ENCODE measurements at regions not wholly inside any gene's neighbourhood (a gene's known extent, or its start where the extent isn't known, plus 50 kb on each side); places are given as distances from the start of the nearest gene placed in this dataset.

DNA sequence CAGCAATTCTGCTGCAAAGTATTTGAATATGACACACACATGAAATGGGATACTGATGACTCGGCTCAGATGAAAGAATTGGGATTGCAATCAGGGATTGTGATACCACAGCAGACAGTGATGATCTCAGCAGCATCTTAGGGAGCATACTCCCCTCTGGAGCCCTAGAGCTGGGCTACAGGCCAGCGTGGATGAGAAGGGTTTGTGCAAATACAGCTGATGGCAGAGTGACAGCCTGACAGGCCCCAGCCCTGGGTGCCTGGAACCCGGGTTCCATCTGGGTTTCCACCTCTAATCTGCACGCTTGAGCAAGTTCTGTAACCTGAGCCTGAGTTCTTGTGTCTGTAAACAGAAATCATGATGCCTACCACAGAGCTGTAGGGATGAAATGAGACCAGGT, 418.0 kb downstream of the LRATD1 start:
- no peak for FAIRE-seq
- no peak for DNase-seq (ENCODE audit: insufficient read length)
- TF ChIP-seq POLR2A (IDR thresholded peaks at IDR 0.05; ENCODE audit: low read depth, low read length) = no peak
- no peak for TF ChIP-seq TAF1 (IDR thresholded peaks at IDR 0.05; ENCODE audit: borderline replicate concordance, low read depth, low read length)
- TF ChIP-seq POLR2AphosphoS5 (IDR thresholded peaks at IDR 0.05; ENCODE audit: low read depth, low read length) = no peak

DNA sequence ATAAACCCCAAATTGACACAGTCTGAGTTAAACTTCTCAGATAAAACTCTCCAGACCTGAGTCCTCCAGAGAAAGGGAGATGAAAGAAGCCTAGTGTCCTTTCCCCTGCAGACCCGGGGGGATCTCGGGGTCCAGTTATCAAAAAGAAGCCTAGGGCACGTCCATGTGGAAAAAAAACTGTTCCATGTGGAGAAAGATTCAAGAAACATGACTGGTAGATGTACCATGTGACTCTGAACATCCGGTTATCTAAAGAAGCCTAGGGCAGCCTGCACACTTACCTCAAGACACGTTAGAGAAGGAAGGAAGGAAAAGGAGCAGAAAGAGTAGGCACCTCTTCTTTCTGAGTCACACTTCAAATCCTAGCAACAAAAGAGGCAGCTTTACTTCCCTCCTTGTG, 421.0 kb downstream of the LRATD1 start:
- no peak for TF ChIP-seq POLR2AphosphoS5 (IDR thresholded peaks at IDR 0.05; ENCODE audit: low read depth, low read length)
- TF ChIP-seq TAF1 (IDR thresholded peaks at IDR 0.05; ENCODE audit: borderline replicate concordance, low read depth, low read length) = no peak
- no peak for TF ChIP-seq POLR2A (IDR thresholded peaks at IDR 0.05; ENCODE audit: low read depth, low read length)
- DNase-seq (ENCODE audit: insufficient read length) (no peak), FAIRE-seq (no peak)

DNA sequence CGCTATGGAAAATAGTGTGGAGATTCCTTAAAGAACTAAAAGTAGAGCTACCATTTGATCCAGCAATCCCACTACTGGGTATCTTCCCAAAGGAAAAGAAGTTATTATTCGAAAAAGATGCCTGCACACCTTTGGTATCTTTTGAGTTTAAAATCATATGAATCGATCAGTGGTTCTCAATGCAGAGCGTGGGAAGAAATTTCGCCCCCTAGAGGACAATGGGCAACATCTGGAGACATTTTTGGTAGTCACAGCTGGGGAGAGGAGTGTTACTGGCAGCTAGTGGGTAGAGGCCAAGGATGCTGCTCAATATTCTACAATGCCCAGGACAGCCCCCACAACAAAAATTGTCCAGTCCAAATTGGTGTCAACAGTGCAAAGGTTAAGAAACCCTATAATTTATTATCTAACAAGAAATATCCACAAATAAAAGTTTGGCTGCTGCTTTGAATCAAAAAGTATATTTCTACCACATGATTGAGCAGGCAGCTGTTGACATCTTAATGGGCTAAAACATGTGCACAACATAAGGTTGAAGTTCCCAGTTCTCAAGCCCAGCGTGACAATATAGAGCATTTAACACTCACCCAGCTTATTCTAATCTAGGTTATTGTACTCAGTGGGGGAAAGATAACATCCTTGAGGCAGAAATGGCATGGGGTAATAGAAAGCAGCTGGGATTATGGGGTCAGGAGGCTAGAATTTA, 425.7 kb downstream of the LRATD1 start:
- FAIRE-seq = no peak
- no peak for DNase-seq (ENCODE audit: insufficient read length)

DNA sequence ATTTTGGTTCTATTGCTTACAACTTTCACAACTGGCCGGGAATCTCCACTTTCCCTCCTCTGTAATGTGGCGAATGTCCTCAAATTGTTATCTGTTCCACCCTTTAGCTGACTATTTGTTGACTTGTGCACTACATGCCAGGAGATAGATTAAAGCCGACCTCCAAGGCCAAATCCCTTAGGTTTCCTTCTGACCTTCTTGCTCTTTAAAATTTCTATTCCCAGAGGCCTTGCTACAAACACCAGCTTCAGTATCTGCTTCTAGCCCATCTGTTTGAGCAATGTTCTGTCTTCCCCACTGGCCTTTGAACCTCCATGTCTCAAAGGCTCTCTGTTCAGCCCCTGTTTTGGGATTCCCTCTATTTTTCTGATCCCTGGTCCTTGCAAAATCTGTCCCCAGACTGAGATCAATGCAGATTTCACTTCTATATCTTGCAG, 426.2 kb downstream of the LRATD1 start:
- DNase-seq (ENCODE audit: insufficient read length) = no peak
- no peak for FAIRE-seq

More for the DNA sequence above, 425.7 kb downstream of the LRATD1 start:
- no peak for TF ChIP-seq POLR2AphosphoS5 (IDR thresholded peaks at IDR 0.05; ENCODE audit: low read depth, low read length)

DNA sequence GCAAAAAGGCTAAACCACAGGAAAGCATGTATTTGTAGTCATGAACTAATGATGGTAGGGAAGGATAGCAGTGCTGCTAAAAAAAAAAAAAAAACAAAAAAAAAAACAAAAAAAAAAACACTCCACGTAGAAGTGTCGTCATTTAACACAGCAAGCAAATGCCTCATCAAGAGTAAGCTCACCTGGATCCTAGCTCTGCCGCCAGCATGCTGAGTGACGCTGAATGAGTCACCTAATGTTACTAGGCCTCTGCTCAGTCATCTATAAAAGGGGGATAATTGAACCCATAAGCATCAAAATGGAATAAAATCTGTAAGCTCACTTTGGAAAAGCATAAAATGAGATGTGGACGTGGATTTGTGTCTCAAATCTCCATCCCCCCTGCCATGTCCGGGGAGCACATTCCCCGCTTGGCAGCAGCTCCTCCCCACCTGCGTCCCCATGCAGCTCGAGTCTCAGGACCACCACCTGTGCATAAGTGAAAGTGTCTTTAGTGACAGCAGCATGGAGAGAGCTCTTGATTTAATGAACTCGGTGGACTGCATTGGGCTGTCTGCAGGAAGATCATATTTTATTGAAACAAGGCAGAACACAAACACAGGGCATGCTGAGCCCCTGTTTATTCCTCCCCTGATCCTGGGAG, 427.5 kb downstream of the LRATD1 start:
- DNase-seq (ENCODE audit: insufficient read length) (no peak), FAIRE-seq (no peak)
- no peak for TF ChIP-seq TAF1 (IDR thresholded peaks at IDR 0.05; ENCODE audit: borderline replicate concordance, low read depth, low read length)
- TF ChIP-seq POLR2AphosphoS5 (IDR thresholded peaks at IDR 0.05; ENCODE audit: low read depth, low read length) = no peak
- no peak for TF ChIP-seq POLR2A (IDR thresholded peaks at IDR 0.05; ENCODE audit: low read depth, low read length)

More for the DNA sequence above, 426.2 kb downstream of the LRATD1 start:
- no peak for TF ChIP-seq POLR2A (IDR thresholded peaks at IDR 0.05; ENCODE audit: low read depth, low read length)
- no peak for TF ChIP-seq TAF1 (IDR thresholded peaks at IDR 0.05; ENCODE audit: borderline replicate concordance, low read depth, low read length)
- TF ChIP-seq POLR2AphosphoS5 (IDR thresholded peaks at IDR 0.05; ENCODE audit: low read depth, low read length) = no peak

DNA sequence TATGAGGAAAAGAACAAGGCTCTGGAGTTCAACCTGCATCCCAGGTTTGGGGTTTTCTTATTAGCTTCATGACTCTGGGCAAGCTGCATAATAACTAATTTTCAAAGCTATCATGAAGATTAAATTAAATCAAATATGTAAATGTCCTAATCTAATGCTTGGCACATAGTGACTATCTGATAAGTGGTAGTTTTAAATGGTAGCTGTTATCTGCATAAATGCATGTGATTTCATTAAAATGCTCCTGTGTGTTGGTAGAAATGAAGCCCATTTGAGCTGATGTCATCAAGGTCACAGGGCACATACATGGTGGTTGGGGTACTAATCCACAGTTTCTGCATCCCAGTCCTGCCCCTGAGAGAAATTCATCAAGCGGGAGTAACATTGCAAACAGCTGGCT, 428.8 kb downstream of the LRATD1 start:
- DNase-seq (ENCODE audit: insufficient read length) (no peak), FAIRE-seq (no peak)
- TF ChIP-seq POLR2AphosphoS5 (IDR thresholded peaks at IDR 0.05; ENCODE audit: low read depth, low read length) = no peak
- TF ChIP-seq TAF1 (IDR thresholded peaks at IDR 0.05; ENCODE audit: borderline replicate concordance, low read depth, low read length) = no peak
- TF ChIP-seq POLR2A (IDR thresholded peaks at IDR 0.05; ENCODE audit: low read depth, low read length) = no peak

DNA sequence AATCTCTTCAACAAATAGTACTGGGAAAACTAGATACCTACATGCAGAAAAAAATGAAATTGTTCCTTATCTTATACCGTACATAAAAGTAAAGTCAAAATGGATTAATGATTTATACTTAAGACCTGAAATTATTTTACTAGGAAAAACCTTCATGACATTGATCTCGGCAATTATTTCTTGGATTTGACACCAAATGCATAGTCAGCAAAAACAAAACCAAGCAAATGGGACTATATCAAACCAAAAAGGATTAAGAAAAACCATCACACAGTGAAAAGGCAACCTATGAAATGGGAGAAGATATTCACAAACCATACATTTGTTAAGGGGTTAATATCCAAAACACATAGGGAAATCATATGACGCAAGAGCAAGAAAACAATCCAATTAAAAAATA, 433.6 kb downstream of the LRATD1 start:
- DNase-seq (ENCODE audit: insufficient read length) (no peak), FAIRE-seq (no peak)
- TF ChIP-seq TAF1 (IDR thresholded peaks at IDR 0.05; ENCODE audit: borderline replicate concordance, low read depth, low read length) = no peak

DNA sequence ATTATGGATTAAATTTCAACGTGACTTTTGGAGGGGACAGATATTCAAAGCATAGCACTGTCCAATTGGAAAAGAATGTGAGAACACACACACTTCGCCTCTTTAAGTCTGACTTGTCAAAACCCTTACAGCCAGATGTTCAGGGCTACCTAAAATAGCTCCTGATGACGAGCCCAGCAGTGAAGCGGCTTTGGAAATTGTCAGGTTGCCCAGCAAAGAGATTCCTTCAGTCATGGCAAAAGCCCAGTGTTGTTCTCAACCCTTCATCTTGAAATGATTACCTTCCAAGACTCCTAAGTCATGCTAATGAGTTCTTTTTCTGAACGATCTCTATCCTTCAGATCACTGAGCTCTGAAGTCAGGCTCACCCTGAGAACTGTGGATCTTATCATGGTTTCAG, 436.6 kb downstream of the LRATD1 start:
- no peak for DNase-seq (ENCODE audit: insufficient read length)
- no peak for TF ChIP-seq POLR2A (IDR thresholded peaks at IDR 0.05; ENCODE audit: low read depth, low read length)
- no peak for TF ChIP-seq TAF1 (IDR thresholded peaks at IDR 0.05; ENCODE audit: borderline replicate concordance, low read depth, low read length)
- no peak for TF ChIP-seq POLR2AphosphoS5 (IDR thresholded peaks at IDR 0.05; ENCODE audit: low read depth, low read length)
- FAIRE-seq = no peak

DNA sequence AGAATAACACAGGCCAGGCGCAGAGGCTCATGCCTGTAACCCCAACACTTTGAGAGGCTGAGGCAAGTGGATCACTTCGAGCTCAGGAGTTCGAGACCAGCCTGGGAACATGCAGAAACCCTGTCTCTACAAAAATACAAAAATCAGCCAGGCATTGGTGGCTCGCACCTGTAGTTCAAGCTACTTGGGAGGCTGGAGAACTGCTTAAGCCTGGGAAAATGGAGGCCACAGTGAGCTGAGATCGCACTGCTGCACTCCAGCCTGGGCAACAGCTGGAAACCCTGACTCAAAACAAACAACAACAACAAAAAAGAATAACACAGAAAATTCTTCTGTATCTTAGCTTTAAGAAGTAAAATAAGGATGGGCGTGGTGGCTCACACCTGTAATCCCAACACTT, 440.3 kb downstream of the LRATD1 start:
- no peak for DNase-seq (ENCODE audit: insufficient read length)
- TF ChIP-seq TAF1 (IDR thresholded peaks at IDR 0.05; ENCODE audit: borderline replicate concordance, low read depth, low read length) = no peak
- no peak for TF ChIP-seq POLR2AphosphoS5 (IDR thresholded peaks at IDR 0.05; ENCODE audit: low read depth, low read length)
- no peak for TF ChIP-seq POLR2A (IDR thresholded peaks at IDR 0.05; ENCODE audit: low read depth, low read length)
- FAIRE-seq = no peak

DNA sequence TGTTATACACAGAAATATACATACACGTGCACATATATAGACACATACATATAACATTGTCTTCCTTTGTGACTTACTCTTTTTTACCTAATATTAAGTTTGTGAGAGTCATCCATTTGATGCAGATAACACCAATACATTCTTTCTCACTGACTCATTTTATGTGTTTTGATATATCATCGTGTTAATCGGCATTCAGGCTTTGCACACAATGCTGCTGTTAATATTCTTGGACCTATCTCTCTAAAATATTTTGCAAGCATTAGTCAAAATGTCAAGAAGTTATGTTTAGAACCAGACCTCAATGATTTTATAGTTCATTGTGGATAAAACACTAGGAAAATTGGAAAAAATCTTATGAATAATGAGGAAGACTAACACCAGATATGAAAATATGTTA, 441.1 kb downstream of the LRATD1 start:
- TF ChIP-seq TAF1 (IDR thresholded peaks at IDR 0.05; ENCODE audit: borderline replicate concordance, low read depth, low read length) = no peak
- no peak for TF ChIP-seq POLR2A (IDR thresholded peaks at IDR 0.05; ENCODE audit: low read depth, low read length)
- no peak for TF ChIP-seq POLR2AphosphoS5 (IDR thresholded peaks at IDR 0.05; ENCODE audit: low read depth, low read length)
- FAIRE-seq = no peak
- DNase-seq (ENCODE audit: insufficient read length) = no peak

DNA sequence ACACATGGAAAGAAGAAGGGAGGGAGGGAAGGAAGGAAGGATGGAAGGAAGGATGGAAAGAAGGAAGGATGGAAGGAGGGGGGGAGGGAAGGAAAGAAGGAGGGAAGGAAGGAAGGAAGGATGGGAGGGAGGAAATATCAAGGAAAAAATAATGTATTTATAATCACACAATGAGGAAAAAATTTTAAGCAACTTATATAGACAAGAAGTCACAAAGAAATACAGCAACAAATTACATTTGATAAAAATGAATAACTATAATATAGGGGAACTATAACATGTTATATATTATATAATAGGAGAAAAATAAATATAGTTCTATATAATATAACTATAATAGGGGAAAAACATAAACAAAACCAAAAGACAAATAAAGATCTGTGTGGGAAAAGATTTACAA, 441.8 kb downstream of the LRATD1 start:
- no peak for FAIRE-seq
- TF ChIP-seq TAF1 (IDR thresholded peaks at IDR 0.05; ENCODE audit: borderline replicate concordance, low read depth, low read length) = no peak
- no peak for TF ChIP-seq POLR2A (IDR thresholded peaks at IDR 0.05; ENCODE audit: low read depth, low read length)
- TF ChIP-seq POLR2AphosphoS5 (IDR thresholded peaks at IDR 0.05; ENCODE audit: low read depth, low read length) = no peak

More for the DNA sequence above, 441.8 kb downstream of the LRATD1 start:
- DNase-seq (ENCODE audit: insufficient read length) = no peak

Measured in GM12892 (cell line).